K562 (cell line): ENCODE measurements at regions not wholly inside any gene's neighbourhood (a gene's known extent, or its start where the extent isn't known, plus 50 kb on each side); places are given as distances from the start of the nearest gene placed in this dataset.

Experiments
- ATAC-seq: fragments of 200-7000 bp; cut with Tn5 transposase; 3 replicates; pipeline ENCODE4 v1.9.1; 2020; ENCODE audit warnings: moderate library complexity
- BruUV-seq: library from RNA; stranded (reverse); fragments of 400-500 nt; replicated peaks from 2 replicates; lab custom pipeline; 2021; lab: Mats Ljungman, UMichigan
- CTCF ChIA-PET: fragments of 300-600 bp; formaldehyde crosslinking; extraction: SDS; loops from one replicate; lab custom pipeline; 2021; ENCODE audit warnings: low intra/inter-chr PET ratio; lab: Yijun Ruan, JAX
- POLR2A ChIA-PET: fragments of 300-600, 350-650 bp; sonication (Branson Sonifier 250); formaldehyde crosslinking; extraction: SDS; loops from one replicate; lab custom pipeline; 2021; ENCODE audit warnings: antibody characterized with exemption, inconsistent platforms; lab: Yijun Ruan, JAX
- DNase-seq, 4 experiments: peaks; one replicate each; pipeline versions ENCODE4 v3.0.0 to v3.0.0-alpha.2; 2011 to 2018; ENCODE audit warnings: low spot score in 3 of 4, mixed read lengths in 3 of 4; ENCODE audit errors: extremely low read depth in 1 of 4
- FAIRE-seq: peaks from 2 replicates; lab custom pipeline; 2011; peaks lifted over from hg19 to GRCh38; lab: Jason Lieb, UNC
- H2AFZ ChIP-seq: 2 replicates; pipeline ENCODE4 v1.6.0; 2011; ENCODE audit warnings: low read depth, low read length, control low read depth, inconsistent platforms
- H3K27ac ChIP-seq: fragments of 200-600 bp; 3 replicates; pipeline ENCODE4 v1.8.0; 2011; ENCODE audit warnings: low read depth, mild to moderate bottlenecking, control low read depth, inconsistent platforms, low read length, moderate library complexity, mixed read lengths; ENCODE audit errors: extremely low read depth
- H3K27me3 ChIP-seq, 2 experiments: fragments of 300-600 bp in 1 of 2; 2 replicates in 1 of 2; 3 replicates in 1 of 2; pipeline versions ENCODE4 v1.6.0 to v1.8.0; 2011; ENCODE audit warnings: inconsistent platforms in 2 of 2, low read length in 2 of 2, mild to moderate bottlenecking in 1 of 2, mixed read lengths in 1 of 2, moderate library complexity in 1 of 2; ENCODE audit not compliant: control insufficient read depth in 2 of 2, insufficient read depth in 2 of 2
- H3K36me3 ChIP-seq: fragments of 300-600 bp; 3 replicates; pipeline ENCODE4 v1.8.0; 2011; ENCODE audit warnings: mild to moderate bottlenecking, low read length, inconsistent platforms; ENCODE audit not compliant: control insufficient read depth, insufficient read depth
- H3K4me1 ChIP-seq, 2 experiments: fragments of 200-600 bp in 1 of 2; replicated peaks in 1 of 2; 2 replicates in 1 of 2; 3 replicates in 1 of 2; pipeline versions ENCODE4 v1.5.1 to v1.8.0; 2011; ENCODE audit warnings: inconsistent platforms in 2 of 2, low read length in 2 of 2, mild to moderate bottlenecking in 1 of 2, mixed read lengths in 1 of 2, moderate library complexity in 1 of 2; ENCODE audit not compliant: control insufficient read depth in 2 of 2, insufficient read depth in 2 of 2
- H3K4me2 ChIP-seq: 2 replicates; pipeline ENCODE4 v1.6.1; 2011; ENCODE audit warnings: low read length, control low read depth, inconsistent platforms, mixed read lengths; ENCODE audit not compliant: insufficient read depth
- H3K4me3 ChIP-seq: fragments of 200-600 bp; sonication (generic), shearing (Covaris generic); 2 replicates; pipeline ENCODE4 v1.5.1; 2016; ENCODE audit warnings: control low read depth, inconsistent platforms
- H3K79me2 ChIP-seq: fragments of 200-600 bp; 3 replicates; pipeline ENCODE4 v1.8.0; 2011; ENCODE audit warnings: low read length, inconsistent platforms; ENCODE audit not compliant: control insufficient read depth, insufficient read depth
- H3K9ac ChIP-seq, 2 experiments: 2 replicates each; pipeline versions ENCODE4 v1.6.0 to v1.6.1; 2011; ENCODE audit warnings: low read depth in 2 of 2, low read length in 2 of 2, control low read depth in 1 of 2, inconsistent platforms in 1 of 2, mild to moderate bottlenecking in 1 of 2, mixed read lengths in 1 of 2; ENCODE audit not compliant: insufficient read depth in 1 of 2
- H3K9me1 ChIP-seq: one replicate; pipeline ENCODE4 v1.6.0; 2011; ENCODE audit warnings: inconsistent platforms, mild to moderate bottlenecking, low read length, moderate library complexity; ENCODE audit not compliant: control insufficient read depth, insufficient read depth
- H3K9me3 ChIP-seq: replicated peaks from 2 replicates; pipeline ENCODE4 v1.5.1; 2011; ENCODE audit warnings: low read depth, low read length, inconsistent platforms; ENCODE audit not compliant: control insufficient read depth, insufficient read depth
- H4K20me1 ChIP-seq: replicated peaks from 2 replicates; pipeline ENCODE4 v1.6.1; 2011; ENCODE audit warnings: low read length, inconsistent platforms, mixed read lengths; ENCODE audit not compliant: control insufficient read depth, insufficient read depth
- CEBPB ChIP-seq: fragments of 450-650 bp; IDR thresholded peaks from 2 replicates; pipeline ENCODE4 v1.6.1; 2016; ENCODE audit warnings: missing genetic modification characterization, missing compliant biosample characterization
- MXD1 ChIP-seq: fragments of 250-450 bp; sonication (Bioruptor Pico); IDR thresholded peaks from 2 replicates; pipeline ENCODE4 v1.8.0; 2021; ENCODE audit warnings: borderline replicate concordance, mild to moderate bottlenecking, moderate library complexity; ENCODE audit not compliant: poor library complexity, severe bottlenecking
- TCFL5 ChIP-seq: fragments of 250-450 bp; sonication (Bioruptor Pico); conservative IDR thresholded peaks from 2 replicates; pipeline ENCODE4 v1.6.1; 2021; ENCODE audit warnings: mild to moderate bottlenecking, moderate library complexity, matching md5 sums
- ZNF175 ChIP-seq: fragments of 200-800 bp; sonication (Bioruptor generic); IDR thresholded peaks from 2 replicates; pipeline ENCODE4 v1.6.1; 2016; ENCODE audit warnings: low read depth, mild to moderate bottlenecking, missing genetic modification characterization, missing compliant biosample characterization
- WGBS: fragments of 100-300 bp; shearing (Covaris generic); methylation state at CpG from one replicate; pipeline ENCODE4 v1.1.6; 2016; ENCODE audit warnings: low coverage, mixed read lengths; ENCODE audit not compliant: insufficient coverage; ENCODE audit errors: missing lambda C conversion rate; 5-methylcytosine and 5-hydroxymethylcytosine counted together
- in situ Hi-C: fragments of 300-500 bp; cut with MboI; formaldehyde crosslinking; loops from 4 replicates; pipeline ENCODE4 v1.15.0; 2018; ENCODE audit warnings: inconsistent platforms, mixed read lengths
- intact Hi-C: fragments of 100-400 bp; cut with micrococcal nuclease; formaldehyde crosslinking; loops from 2 replicates; pipeline ENCODE4 v1.14.2; 2022
- TF ChIP-seq, protein P1 (sequence below): fragments of 450-650 bp; formaldehyde crosslinking; IDR thresholded peaks from 2 replicates; pipeline ENCODE4 v1.4.0; 2020; ENCODE audit warnings: mild to moderate bottlenecking, moderate library complexity

DNA sequence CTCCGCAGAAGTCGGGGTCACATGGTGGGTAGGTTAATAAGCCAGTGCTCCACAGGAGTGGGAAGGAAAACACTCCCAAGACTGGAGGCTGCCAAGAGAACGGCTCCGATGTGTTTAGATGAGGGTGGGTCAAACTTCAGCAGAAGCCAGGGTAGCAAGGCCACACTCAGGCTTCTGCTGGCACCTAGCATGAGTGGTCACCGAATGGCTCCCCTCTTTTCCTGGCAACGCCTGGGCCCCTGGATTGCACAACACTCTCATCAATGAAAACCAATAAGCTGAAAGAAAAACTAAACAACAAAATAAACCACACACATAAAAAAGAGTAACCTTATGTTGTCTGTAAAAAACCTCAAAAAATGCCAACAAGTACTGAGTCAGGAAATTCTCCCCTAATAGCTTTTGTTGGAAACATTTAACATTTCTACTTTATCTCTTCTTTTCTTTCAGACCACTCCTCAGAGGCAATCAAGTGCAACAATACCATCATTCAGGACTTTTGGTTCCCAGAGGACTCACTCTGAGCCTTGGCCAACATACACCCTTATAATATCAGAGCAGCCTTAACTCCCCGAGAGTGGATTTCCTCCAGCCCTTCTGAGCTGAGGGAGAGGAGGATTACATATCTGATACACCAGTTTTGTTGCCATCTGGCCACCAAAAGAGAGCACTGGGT lies 279.9 kb downstream of the ENC1 start:
- ChIA-PET CTCF (no interaction called here), POLR2A (no interaction called here)
- TF ChIP-seq ZNF175 (CRISPR knock-in tag) (no peak), CEBPB (tag) (0 out of 2 replicates have a peak, but pooled peaks have one; percentile 11)
- Histone ChIP-seq H4K20me1 (0 out of 2 replicates have a peak, but pooled peaks cover 2% of the 10 kb centered on the region), H2AFZ (no peak overlapping the region), H3K4me3 (no peak overlapping the region), H3K79me2 (no peaks in the 10 kb centered on the region), H3K27me3 (peaks cover 0 to 5% of the 10 kb centered on the region in 2 experiments; a peak in 2 of 5 replicates), H3K9ac (no peak overlapping the region), H3K36me3 (no peaks in the 10 kb centered on the region), H3K9me1 (no peaks in the 10 kb centered on the region), H3K4me1 (no peaks in the 10 kb centered on the region; a peak in 2 of 5 replicates), H3K4me2 (no peak overlapping the region), H3K9me3 (no peaks in the 10 kb centered on the region), H3K27ac (no peak overlapping the region)
- no peak for ATAC-seq
- in situ Hi-C loops (no loop called here), intact Hi-C loops (no loop called here)
- WGBS = 9% methylated on average over 7 of the region's 7 CpGs
- FAIRE-seq = no peak
- no TSS peak for BruUV-seq
- DNase-seq = no peak

DNA sequence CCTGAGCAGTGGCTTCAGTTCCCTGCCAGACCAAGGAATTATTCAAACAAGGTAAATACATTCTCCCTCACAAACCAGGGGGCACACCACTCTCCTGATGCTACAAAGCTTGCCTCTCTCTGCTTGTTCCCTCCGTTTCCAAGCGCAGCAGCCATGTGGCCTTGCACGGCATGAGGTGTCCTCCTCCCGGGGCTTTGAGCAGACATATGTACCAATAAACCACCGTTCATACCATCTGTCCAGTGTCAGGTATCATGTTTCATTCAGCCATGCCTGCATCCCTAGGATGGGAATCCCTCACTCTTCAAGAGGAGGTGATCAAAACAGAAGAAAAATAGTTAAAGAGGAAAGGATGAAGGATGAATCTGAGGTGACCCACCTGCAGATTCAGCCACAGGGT lies 282.7 kb downstream of the ENC1 start:
- in situ Hi-C loops = no loop called here
- POLR2A ChIA-PET = no interaction called here
- TF ChIP-seq, protein P1, sequence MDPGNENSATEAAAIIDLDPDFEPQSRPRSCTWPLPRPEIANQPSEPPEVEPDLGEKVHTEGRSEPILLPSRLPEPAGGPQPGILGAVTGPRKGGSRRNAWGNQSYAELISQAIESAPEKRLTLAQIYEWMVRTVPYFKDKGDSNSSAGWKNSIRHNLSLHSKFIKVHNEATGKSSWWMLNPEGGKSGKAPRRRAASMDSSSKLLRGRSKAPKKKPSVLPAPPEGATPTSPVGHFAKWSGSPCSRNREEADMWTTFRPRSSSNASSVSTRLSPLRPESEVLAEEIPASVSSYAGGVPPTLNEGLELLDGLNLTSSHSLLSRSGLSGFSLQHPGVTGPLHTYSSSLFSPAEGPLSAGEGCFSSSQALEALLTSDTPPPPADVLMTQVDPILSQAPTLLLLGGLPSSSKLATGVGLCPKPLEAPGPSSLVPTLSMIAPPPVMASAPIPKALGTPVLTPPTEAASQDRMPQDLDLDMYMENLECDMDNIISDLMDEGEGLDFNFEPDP (CRISPR knock-in tag) = no peak
- TF ChIP-seq TCFL5 (no peak), MXD1 (CRISPR knock-in tag) (no peak)

More for the DNA sequence above, 282.7 kb downstream of the ENC1 start:
- peaks cover 0 to 17% of the 10 kb centered on the region in 2 experiments; a peak in 3 of 5 replicates for H3K27me3 ChIP-seq
- no peaks in the 10 kb centered on the region for H3K9me1 ChIP-seq
- FAIRE-seq (no peak), DNase-seq (no peak), ATAC-seq (no peak)
- H3K9ac ChIP-seq = no peak overlapping the region
- no peaks in the 10 kb centered on the region for H3K9me3 ChIP-seq
- no peak overlapping the region for H3K27ac ChIP-seq
- H4K20me1 ChIP-seq = 0 out of 2 replicates have a peak, but pooled peaks cover 2% of the 10 kb centered on the region
- H2AFZ ChIP-seq = no peak overlapping the region
- BruUV-seq = no TSS peak
- H3K4me3 ChIP-seq = no peak overlapping the region
- CTCF ChIA-PET = no interaction called here
- H3K79me2 ChIP-seq = no peaks in the 10 kb centered on the region
- WGBS = 36% methylated on average over 4 of the region's 5 CpGs
- intact Hi-C loops = no loop called here
- no peaks in the 10 kb centered on the region for H3K36me3 ChIP-seq
- H3K4me2 ChIP-seq = no peak overlapping the region
- no peaks in the 10 kb centered on the region; a peak in 2 of 5 replicates for H3K4me1 ChIP-seq
